ENCODE measurements at regions not wholly inside any gene's neighbourhood (a gene's known extent, or its start where the extent isn't known, plus 50 kb on each side); places are given as distances from the start of the nearest gene placed in this dataset.

DNA sequence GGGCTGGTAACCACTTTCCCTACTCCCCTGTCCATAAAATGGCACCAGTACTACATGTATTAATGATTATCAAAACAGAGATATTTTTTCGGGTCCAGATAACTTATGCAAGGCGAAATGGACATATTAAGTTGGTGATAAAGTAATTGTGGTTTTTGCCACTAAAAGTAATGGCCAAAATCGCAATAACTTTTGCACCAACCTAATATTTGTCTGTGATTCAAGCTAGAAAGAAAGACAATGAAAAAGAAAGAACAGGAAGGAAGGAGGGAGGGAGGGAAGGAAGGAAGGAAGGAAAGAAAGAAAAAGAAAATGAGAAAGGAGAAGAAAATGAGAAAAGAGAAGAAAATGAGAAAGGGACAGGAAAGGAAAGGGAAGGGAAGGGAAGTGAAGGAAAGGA lies 922.9 kb downstream of the TBC1D32 start:
- TF ChIP-seq, protein P1, sequence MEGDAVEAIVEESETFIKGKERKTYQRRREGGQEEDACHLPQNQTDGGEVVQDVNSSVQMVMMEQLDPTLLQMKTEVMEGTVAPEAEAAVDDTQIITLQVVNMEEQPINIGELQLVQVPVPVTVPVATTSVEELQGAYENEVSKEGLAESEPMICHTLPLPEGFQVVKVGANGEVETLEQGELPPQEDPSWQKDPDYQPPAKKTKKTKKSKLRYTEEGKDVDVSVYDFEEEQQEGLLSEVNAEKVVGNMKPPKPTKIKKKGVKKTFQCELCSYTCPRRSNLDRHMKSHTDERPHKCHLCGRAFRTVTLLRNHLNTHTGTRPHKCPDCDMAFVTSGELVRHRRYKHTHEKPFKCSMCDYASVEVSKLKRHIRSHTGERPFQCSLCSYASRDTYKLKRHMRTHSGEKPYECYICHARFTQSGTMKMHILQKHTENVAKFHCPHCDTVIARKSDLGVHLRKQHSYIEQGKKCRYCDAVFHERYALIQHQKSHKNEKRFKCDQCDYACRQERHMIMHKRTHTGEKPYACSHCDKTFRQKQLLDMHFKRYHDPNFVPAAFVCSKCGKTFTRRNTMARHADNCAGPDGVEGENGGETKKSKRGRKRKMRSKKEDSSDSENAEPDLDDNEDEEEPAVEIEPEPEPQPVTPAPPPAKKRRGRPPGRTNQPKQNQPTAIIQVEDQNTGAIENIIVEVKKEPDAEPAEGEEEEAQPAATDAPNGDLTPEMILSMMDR (conservative IDR thresholded peaks at IDR 0.05 in 1 of 2, IDR thresholded peaks at IDR 0.05 in 1 of 2; ENCODE audit: low read depth in 1 of 2, low read length in 2 of 2): no peak
- no peak for TF ChIP-seq EZH2 (IDR thresholded peaks at IDR 0.05; ENCODE audit: low read length, missing control alignments)
